HEK293 (cell line): ENCODE measurements at regions not wholly inside any gene's neighbourhood (a gene's known extent, or its start where the extent isn't known, plus 50 kb on each side); places are given as distances from the start of the nearest gene placed in this dataset.

Source experiments
- CTCF ChIA-PET: fragments of 350-600 bp; formaldehyde crosslinking; extraction: SDS; loops from one replicate; lab custom pipeline; 2021; ENCODE audit warnings: antibody characterized with exemption; lab: Yijun Ruan, JAX
- POLR2A ChIA-PET: fragments of 300-600 bp; formaldehyde crosslinking; extraction: SDS; loops from one replicate; lab custom pipeline; 2020; ENCODE audit warnings: antibody characterized with exemption, inconsistent platforms; lab: Yijun Ruan, JAX
- H3K27ac ChIP-seq: fragments of 200-500 bp; sonication (Bioruptor generic); 2 replicates; pipeline ENCODE4 v1.5.1; 2014; ENCODE audit warnings: low read depth, low read length, control low read depth, inconsistent platforms; ENCODE audit errors: extremely low read depth
- H3K36me3 ChIP-seq, 2 experiments: fragments of 200-500 bp in 1 of 2; sonication (Bioruptor generic) in 1 of 2; 1 replicate in 1 of 2; 2 replicates in 1 of 2; pipeline ENCODE4 v1.5.1; 2014 to 2017; ENCODE audit warnings: inconsistent platforms in 2 of 2, low read length in 2 of 2; ENCODE audit not compliant: control insufficient read depth in 2 of 2, insufficient read depth in 1 of 2
- H3K4me1 ChIP-seq: fragments of 200-500 bp; sonication (Bioruptor generic); 2 replicates; pipeline ENCODE4 v1.5.1; 2014; ENCODE audit warnings: mild to moderate bottlenecking, low read length, inconsistent platforms; ENCODE audit not compliant: control insufficient read depth, insufficient read depth
- H3K4me3 ChIP-seq: 2 replicates; pipeline ENCODE4 v1.5.1; 2011; ENCODE audit warnings: low read depth, mild to moderate bottlenecking, control low read depth, low read length, moderate library complexity
- H3K9me3 ChIP-seq: fragments of 200-500 bp; sonication (Bioruptor generic); 2 replicates; pipeline ENCODE4 v1.5.1; 2014; ENCODE audit warnings: low read depth, low read length, inconsistent platforms; ENCODE audit not compliant: control insufficient read depth, insufficient read depth
- EGR2 ChIP-seq: fragments of 450-650 bp; formaldehyde crosslinking; IDR thresholded peaks from 2 replicates; pipeline ENCODE4 v1.5.1; 2016; ENCODE audit warnings: low read depth, missing biosample characterization, missing genetic modification characterization
- GLIS1 ChIP-seq: fragments of 450-650 bp; formaldehyde crosslinking; IDR thresholded peaks from 2 replicates; pipeline ENCODE4 v1.5.1; 2016; ENCODE audit warnings: missing biosample characterization, missing genetic modification characterization
- MEIS1 ChIP-seq: sonication (generic); formaldehyde crosslinking; IDR thresholded peaks from 2 replicates; pipeline ENCODE4 v1.8.1; 2022; ENCODE audit warnings: missing genetic modification reagents, mild to moderate bottlenecking, borderline replicate concordance
- PRDM1 ChIP-seq: fragments of 450-650 bp; formaldehyde crosslinking; IDR thresholded peaks from 2 replicates; pipeline ENCODE4; 2016; ENCODE audit warnings: missing biosample characterization, missing genetic modification characterization
- TRIM28 ChIP-seq: IDR thresholded peaks from 2 replicates; pipeline ENCODE4 v1.6.1; 2011; ENCODE audit warnings: low read length, control low read depth, borderline replicate concordance
- ZFHX2 ChIP-seq: fragments of 450-650 bp; formaldehyde crosslinking; conservative IDR thresholded peaks from 2 replicates; pipeline ENCODE4 v1.5.1; 2016; ENCODE audit warnings: missing biosample characterization, missing genetic modification characterization
- ZNF157 ChIP-seq: fragments of 450-650 bp; formaldehyde crosslinking; IDR thresholded peaks from 2 replicates; pipeline ENCODE4 v1.5.1; 2016; ENCODE audit warnings: missing biosample characterization, missing genetic modification characterization
- ZNF16 ChIP-seq: fragments of 450-650 bp; formaldehyde crosslinking; IDR thresholded peaks from 2 replicates; pipeline ENCODE4 v1.5.1; 2016; ENCODE audit warnings: low read depth, missing biosample characterization, missing genetic modification characterization
- ZNF311 ChIP-seq: fragments of 450-650 bp; formaldehyde crosslinking; IDR thresholded peaks from 2 replicates; pipeline ENCODE4 v1.5.1; 2017; ENCODE audit warnings: missing biosample characterization, missing genetic modification characterization, borderline replicate concordance
- ZNF335 ChIP-seq: fragments of 450-650 bp; formaldehyde crosslinking; conservative IDR thresholded peaks from 2 replicates; pipeline ENCODE4 v1.5.1; 2016; ENCODE audit warnings: missing biosample characterization, missing genetic modification characterization
- ZNF530 ChIP-seq: fragments of 450-650 bp; formaldehyde crosslinking; IDR thresholded peaks from 2 replicates; pipeline ENCODE4 v1.5.1; 2016; ENCODE audit warnings: low read depth, missing biosample characterization, missing genetic modification characterization
- ZNF549 ChIP-seq: fragments of 450-650 bp; IDR thresholded peaks from 2 replicates; pipeline ENCODE4 v1.5.1; 2018; ENCODE audit warnings: missing biosample characterization, missing genetic modification characterization, mild to moderate bottlenecking, inconsistent platforms, moderate library complexity
- ZNF560 ChIP-seq: fragments of 450-650 bp; formaldehyde crosslinking; IDR thresholded peaks from 2 replicates; pipeline ENCODE4 v1.5.1; 2017; ENCODE audit warnings: missing biosample characterization, missing genetic modification characterization, borderline replicate concordance
- ZNF830 ChIP-seq: fragments of 450-650 bp; IDR thresholded peaks from 2 replicates; pipeline ENCODE4 v1.5.0; 2018; ENCODE audit warnings: missing biosample characterization, missing genetic modification characterization, low read depth, mild to moderate bottlenecking, moderate library complexity
- ZXDB ChIP-seq: fragments of 450-650 bp; formaldehyde crosslinking; IDR thresholded peaks from 2 replicates; pipeline ENCODE4 v1.5.1; 2016; ENCODE audit warnings: missing biosample characterization, missing genetic modification characterization
- TF ChIP-seq, protein P1 (sequence below): fragments of 450-650 bp; formaldehyde crosslinking; IDR thresholded peaks from 2 replicates; pipeline ENCODE4 v1.5.1; 2016; ENCODE audit warnings: missing biosample characterization, missing genetic modification characterization
- TF ChIP-seq, protein P2 (sequence below): fragments of 450-650 bp; formaldehyde crosslinking; optimal IDR thresholded peaks from 2 replicates; pipeline ENCODE3; 2016; ENCODE audit warnings: missing biosample characterization, mild to moderate bottlenecking, missing genetic modification characterization

DNA sequence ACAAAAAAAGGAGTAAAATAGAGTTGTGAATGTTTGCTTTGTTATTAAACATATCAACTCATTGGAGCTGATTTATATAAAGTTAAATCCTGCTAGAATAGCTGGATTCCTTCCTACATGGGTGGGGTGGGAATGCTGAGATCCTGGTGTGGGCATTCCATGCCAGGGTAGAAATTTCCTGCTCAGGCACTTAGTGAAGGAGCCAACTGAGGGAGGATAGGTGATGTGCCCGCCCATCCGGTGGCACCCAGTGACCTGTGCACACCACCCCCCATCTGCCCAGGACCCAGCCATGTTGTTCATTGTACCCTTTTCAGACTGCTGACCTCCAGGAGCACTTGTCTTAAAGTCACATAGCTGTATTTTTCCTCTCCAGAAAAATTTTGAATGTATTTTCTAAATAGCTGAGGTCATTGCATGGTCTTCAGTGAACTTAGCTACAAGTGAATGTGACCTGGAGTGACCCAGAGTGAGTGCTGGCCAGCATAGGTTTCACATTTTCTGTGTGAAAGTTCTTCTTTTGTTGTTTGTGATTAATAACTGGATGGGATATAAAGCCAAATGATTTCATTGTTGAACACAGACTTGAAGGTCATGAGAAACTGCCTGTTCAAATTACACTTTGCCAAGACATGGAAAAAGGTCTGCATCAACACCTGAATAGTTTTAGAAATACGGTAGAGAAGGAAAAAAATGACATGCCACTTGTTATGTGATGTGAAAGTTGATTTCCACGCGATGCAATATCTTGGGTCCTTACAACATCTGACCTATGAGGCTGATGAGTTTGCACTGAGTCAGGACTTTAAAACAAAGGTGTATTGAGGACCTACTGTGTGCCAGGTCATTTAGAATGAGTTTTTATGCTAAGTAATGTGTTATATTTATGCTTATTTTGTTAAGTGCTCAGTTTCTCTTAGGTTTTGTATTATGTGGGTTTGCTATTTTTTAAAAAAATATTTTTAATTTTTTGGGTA is 77.2 kb downstream of the UTRN start:
- Histone ChIP-seq H3K27ac (no peak overlapping the region), H3K36me3 (no peaks in the 10 kb centered on the region), H3K4me1 (peaks cover 6% of the 10 kb centered on the region; the same call in 1 of the 2 replicates), H3K9me3 (no peaks in the 10 kb centered on the region), H3K4me3 (no peak overlapping the region)
- ChIA-PET CTCF (interaction anchor here (0.7 kb wide), 1 partner anchor 1962 kb away, joined by 3 read pairs; no protein-coding TSS in a partner anchor), POLR2A (interaction anchor here (0.5 kb wide), 1 partner anchor 35 kb away, joined by 3 read pairs; no protein-coding TSS in a partner anchor)
- no peak for TF ChIP-seq ZNF549
- TF ChIP-seq, protein P1, sequence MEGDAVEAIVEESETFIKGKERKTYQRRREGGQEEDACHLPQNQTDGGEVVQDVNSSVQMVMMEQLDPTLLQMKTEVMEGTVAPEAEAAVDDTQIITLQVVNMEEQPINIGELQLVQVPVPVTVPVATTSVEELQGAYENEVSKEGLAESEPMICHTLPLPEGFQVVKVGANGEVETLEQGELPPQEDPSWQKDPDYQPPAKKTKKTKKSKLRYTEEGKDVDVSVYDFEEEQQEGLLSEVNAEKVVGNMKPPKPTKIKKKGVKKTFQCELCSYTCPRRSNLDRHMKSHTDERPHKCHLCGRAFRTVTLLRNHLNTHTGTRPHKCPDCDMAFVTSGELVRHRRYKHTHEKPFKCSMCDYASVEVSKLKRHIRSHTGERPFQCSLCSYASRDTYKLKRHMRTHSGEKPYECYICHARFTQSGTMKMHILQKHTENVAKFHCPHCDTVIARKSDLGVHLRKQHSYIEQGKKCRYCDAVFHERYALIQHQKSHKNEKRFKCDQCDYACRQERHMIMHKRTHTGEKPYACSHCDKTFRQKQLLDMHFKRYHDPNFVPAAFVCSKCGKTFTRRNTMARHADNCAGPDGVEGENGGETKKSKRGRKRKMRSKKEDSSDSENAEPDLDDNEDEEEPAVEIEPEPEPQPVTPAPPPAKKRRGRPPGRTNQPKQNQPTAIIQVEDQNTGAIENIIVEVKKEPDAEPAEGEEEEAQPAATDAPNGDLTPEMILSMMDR (tag by site-specific recombination): no peak
- TF ChIP-seq ZNF335 (tag by site-specific recombination): 0 out of 2 replicates have a peak, but pooled peaks have one; percentile 26
- no peak for TF ChIP-seq MEIS1 (CRISPR knock-in tag)
- TF ChIP-seq ZNF560 (tag by site-specific recombination): no peak
- TF ChIP-seq PRDM1 (tag by site-specific recombination): 0 out of 2 replicates have a peak, but pooled peaks have one; percentile 12
- TF ChIP-seq ZNF311 (tag by site-specific recombination): no peak

DNA sequence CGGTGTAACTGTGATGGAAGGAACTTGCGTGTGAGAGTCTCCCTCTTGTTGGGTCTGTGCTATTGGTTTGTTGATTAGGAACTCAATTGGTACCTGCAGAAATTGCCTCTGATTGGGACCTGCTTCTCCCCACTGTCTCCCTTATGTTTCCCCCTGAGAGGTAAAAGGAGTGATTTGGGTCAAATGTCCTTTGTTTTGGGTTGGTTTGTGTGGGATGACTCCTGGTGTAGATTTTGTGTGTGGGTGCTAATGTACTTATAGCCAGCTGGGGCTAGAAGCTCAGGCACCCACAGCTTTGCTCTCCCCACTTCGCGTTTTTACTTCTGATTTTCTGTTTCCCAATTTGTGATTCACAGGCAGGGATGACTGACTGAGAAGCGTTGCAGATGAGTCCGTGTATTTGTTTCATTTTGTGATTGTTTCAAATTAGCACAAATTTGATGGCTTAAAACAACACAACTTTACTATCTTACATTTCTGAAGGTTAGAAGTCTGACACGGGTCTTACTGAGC is 79.1 kb downstream of the UTRN start:
- TF ChIP-seq EGR2 (tag by site-specific recombination) (peak; percentile 22; the same call in 1 of the 2 replicates), ZNF530 (tag by site-specific recombination) (no peak), ZNF157 (tag by site-specific recombination) (no peak), ZFHX2 (peak; percentile 55; the same call in 1 of the 2 replicates)
- TF ChIP-seq, all 188 proteins: peak for 2
- POLR2A ChIA-PET: interaction anchor here (1.1 kb wide), 1 partner anchor 79 kb away, joined by 3 read pairs; no protein-coding TSS in a partner anchor
- CTCF ChIA-PET: interaction anchor here (0.6 to 0.7 kb wide), 2 partner anchors 18 to 50 kb away, joined by 3 read pairs; no protein-coding TSS in a partner anchor
- Histone ChIP-seq H3K4me1 (peaks cover 5% of the 10 kb centered on the region; the same call in 1 of the 2 replicates), H3K4me3 (no peak overlapping the region), H3K36me3 (no peaks in the 10 kb centered on the region; a peak in 1 of 3 replicates), H3K9me3 (no peaks in the 10 kb centered on the region), H3K27ac (no peak overlapping the region)

DNA sequence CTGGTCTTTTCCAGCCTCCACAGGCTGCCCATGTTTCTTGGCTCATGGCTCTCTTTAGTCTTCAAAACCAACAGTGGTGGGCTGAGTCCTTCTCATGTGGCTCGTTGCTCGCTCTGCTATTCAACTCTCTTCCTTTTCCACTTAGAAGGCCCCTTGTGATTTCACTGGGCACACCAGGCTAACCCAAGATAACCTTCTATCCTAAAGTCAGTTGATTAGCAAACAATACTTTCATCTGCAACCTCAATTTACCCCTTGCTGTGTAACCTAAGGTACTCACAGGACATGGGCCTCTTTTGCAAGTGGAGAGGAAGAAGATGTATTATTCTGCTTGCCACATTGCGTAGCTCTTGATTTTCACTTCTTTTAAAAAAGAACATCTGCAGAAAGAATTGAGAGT is 79.6 kb downstream of the UTRN start:
- TF ChIP-seq ZXDB (no peak), ZNF16 (tag by site-specific recombination) (no peak), ZNF830 (tag by site-specific recombination) (no peak), GLIS1 (no peak), TRIM28 (no peak)
- TF ChIP-seq, protein P2, sequence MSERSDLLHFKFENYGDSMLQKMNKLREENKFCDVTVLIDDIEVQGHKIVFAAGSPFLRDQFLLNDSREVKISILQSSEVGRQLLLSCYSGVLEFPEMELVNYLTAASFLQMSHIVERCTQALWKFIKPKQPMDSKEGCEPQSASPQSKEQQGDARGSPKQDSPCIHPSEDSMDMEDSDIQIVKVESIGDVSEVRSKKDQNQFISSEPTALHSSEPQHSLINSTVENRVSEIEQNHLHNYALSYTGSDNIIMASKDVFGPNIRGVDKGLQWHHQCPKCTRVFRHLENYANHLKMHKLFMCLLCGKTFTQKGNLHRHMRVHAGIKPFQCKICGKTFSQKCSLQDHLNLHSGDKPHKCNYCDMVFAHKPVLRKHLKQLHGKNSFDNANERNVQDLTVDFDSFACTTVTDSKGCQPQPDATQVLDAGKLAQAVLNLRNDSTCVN (tag by site-specific recombination): no peak
- Histone ChIP-seq H3K36me3 (no peaks in the 10 kb centered on the region; a peak in 1 of 3 replicates), H3K27ac (no peak overlapping the region), H3K4me3 (no peak overlapping the region), H3K9me3 (no peaks in the 10 kb centered on the region), H3K4me1 (0 out of 2 replicates have a peak, but pooled peaks cover 2% of the 10 kb centered on the region)
- ChIA-PET CTCF (interaction anchor here (0.7 kb wide), 1 partner anchor 18 kb away, joined by 3 read pairs; no protein-coding TSS in a partner anchor), POLR2A (interaction anchor here (1.1 kb wide), 1 partner anchor 79 kb away, joined by 3 read pairs; no protein-coding TSS in a partner anchor)
